OCI-LY3 (cell line): ENCODE measurements at regions not wholly inside any gene's neighbourhood (a gene's known extent, or its start where the extent isn't known, plus 50 kb on each side); places are given as distances from the start of the nearest gene placed in this dataset.

Source experiments
- H2AFZ ChIP-seq: fragments of 200-600, 300-600 bp; shearing (Covaris generic); 2 replicates; pipeline ENCODE4 v1.6.0; 2014; ENCODE audit warnings: antibody characterized with exemption, low read depth, low read length
- H3K27ac ChIP-seq: fragments of 200-600, 300-600 bp; sonication (generic); 2 replicates; pipeline ENCODE4 v1.5.1; 2014; ENCODE audit warnings: mild to moderate bottlenecking, low read length, moderate library complexity, mixed read lengths
- H3K27me3 ChIP-seq: fragments of 200-600, 300-600 bp; sonication (generic); 2 replicates; pipeline ENCODE4 v1.6.1; 2014; ENCODE audit warnings: low read depth, low read length, mixed read lengths
- H3K36me3 ChIP-seq: fragments of 200-600, 300-600 bp; sonication (generic); replicated peaks from 2 replicates; pipeline ENCODE3; 2014; ENCODE audit warnings: low read depth, low read length, mixed read lengths
- H3K4me1 ChIP-seq: fragments of 300-600, 200-600 bp; sonication (generic); 2 replicates; pipeline ENCODE4 v1.6.1; 2014; ENCODE audit warnings: low read length, mixed read lengths
- H3K4me2 ChIP-seq: fragments of 200-600, 300-600 bp; sonication (generic); 2 replicates; pipeline ENCODE4 v1.6.1; 2014; ENCODE audit warnings: low read length, mixed read lengths
- H3K4me3 ChIP-seq: fragments of 300-600, 200-600 bp; sonication (generic); 2 replicates; pipeline ENCODE4 v1.5.1; 2014; ENCODE audit warnings: antibody characterized with exemption, mild to moderate bottlenecking, low read length, moderate library complexity
- H3K79me2 ChIP-seq: fragments of 300-600, 200-600 bp; shearing (Covaris generic); 2 replicates; pipeline ENCODE4 v1.6.1; 2014; ENCODE audit warnings: mild to moderate bottlenecking, low read length, mixed read lengths
- H3K9ac ChIP-seq: fragments of 300-600, 200-600 bp; shearing (Covaris generic); 2 replicates; pipeline ENCODE4 v1.6.0; 2014; ENCODE audit warnings: mild to moderate bottlenecking, low read length, moderate library complexity
- H3K9me3 ChIP-seq: fragments of 200-600, 300-600 bp; shearing (Covaris generic); 2 replicates; pipeline ENCODE4 v1.6.1; 2014; ENCODE audit warnings: low read length, mixed read lengths; ENCODE audit not compliant: insufficient read depth
- H4K20me1 ChIP-seq: fragments of 200-600, 300-600 bp; sonication (generic); 2 replicates; pipeline ENCODE4 v1.6.1; 2016; ENCODE audit warnings: low read length, mixed read lengths; ENCODE audit not compliant: insufficient read depth
- EZH2phosphoT487 ChIP-seq: fragments of 200-600 bp; shearing (Covaris generic); IDR thresholded peaks from 2 replicates; pipeline ENCODE4 v1.6.1; 2018; ENCODE audit warnings: antibody characterized with exemption, mixed run types, low read depth
- TF ChIP-seq, protein P1 (sequence below): fragments of 200-600, 300-600 bp; sonication (generic); IDR thresholded peaks from 2 replicates; pipeline ENCODE4 v1.5.1; 2014; ENCODE audit warnings: antibody characterized with exemption, low read length, low read depth

DNA sequence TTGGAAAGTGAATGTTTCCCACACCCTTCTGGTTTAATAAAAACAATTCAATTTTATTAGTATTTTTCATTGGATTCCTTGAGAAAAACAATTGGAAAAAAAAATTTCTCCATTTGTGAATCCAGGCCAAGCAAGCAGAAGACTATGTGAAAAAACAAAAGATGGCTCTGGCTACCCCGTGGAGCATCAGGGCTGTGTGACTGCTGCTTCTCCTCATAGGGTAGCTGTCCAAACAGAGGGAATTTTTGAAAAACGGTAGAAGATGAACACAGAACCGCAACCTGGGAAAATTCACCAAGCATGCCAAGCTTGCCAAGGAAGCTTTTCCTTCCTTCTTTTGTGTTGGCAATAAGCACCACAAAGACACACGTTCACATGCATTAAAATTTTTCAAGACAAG lies 71.3 kb upstream of the ACVR2A start:
- H3K27me3 ChIP-seq: no peaks in the 10 kb centered on the region
- TF ChIP-seq, protein P1, sequence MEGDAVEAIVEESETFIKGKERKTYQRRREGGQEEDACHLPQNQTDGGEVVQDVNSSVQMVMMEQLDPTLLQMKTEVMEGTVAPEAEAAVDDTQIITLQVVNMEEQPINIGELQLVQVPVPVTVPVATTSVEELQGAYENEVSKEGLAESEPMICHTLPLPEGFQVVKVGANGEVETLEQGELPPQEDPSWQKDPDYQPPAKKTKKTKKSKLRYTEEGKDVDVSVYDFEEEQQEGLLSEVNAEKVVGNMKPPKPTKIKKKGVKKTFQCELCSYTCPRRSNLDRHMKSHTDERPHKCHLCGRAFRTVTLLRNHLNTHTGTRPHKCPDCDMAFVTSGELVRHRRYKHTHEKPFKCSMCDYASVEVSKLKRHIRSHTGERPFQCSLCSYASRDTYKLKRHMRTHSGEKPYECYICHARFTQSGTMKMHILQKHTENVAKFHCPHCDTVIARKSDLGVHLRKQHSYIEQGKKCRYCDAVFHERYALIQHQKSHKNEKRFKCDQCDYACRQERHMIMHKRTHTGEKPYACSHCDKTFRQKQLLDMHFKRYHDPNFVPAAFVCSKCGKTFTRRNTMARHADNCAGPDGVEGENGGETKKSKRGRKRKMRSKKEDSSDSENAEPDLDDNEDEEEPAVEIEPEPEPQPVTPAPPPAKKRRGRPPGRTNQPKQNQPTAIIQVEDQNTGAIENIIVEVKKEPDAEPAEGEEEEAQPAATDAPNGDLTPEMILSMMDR: no peak
- no peak for TF ChIP-seq EZH2phosphoT487
- no peaks in the 10 kb centered on the region for H3K79me2 ChIP-seq
- H3K27ac ChIP-seq: no peak overlapping the region
- H3K4me1 ChIP-seq: no peaks in the 10 kb centered on the region
- H4K20me1 ChIP-seq: no peaks in the 10 kb centered on the region
- no peaks in the 10 kb centered on the region for H3K9me3 ChIP-seq
- no peak overlapping the region for H3K4me2 ChIP-seq
- no peak overlapping the region for H3K9ac ChIP-seq
- H3K4me3 ChIP-seq: no peak overlapping the region
- no peaks in the 10 kb centered on the region for H3K36me3 ChIP-seq
- no peak overlapping the region for H2AFZ ChIP-seq

DNA sequence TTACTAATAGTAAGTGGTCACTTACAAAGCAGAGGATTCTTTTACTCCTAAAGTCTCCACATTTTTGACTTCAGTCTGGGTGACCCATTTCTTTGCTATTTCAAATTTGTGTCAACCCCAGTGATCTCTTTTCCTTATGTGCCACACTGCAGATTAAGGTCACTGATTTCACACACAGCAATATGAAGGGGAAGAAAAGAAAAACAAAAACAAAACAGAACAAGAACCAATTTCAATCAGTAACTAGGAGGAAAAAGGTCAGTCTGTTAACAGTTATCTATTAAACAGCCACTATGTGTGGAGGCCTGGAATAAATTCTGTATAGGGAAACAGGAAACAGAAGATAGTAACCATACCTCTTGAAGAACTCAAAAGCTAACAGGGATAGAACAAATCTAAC lies 72.0 kb upstream of the ACVR2A start:
- H3K27me3 ChIP-seq: no peaks in the 10 kb centered on the region
- H3K9ac ChIP-seq: no peak overlapping the region
- no peaks in the 10 kb centered on the region for H3K4me1 ChIP-seq

DNA sequence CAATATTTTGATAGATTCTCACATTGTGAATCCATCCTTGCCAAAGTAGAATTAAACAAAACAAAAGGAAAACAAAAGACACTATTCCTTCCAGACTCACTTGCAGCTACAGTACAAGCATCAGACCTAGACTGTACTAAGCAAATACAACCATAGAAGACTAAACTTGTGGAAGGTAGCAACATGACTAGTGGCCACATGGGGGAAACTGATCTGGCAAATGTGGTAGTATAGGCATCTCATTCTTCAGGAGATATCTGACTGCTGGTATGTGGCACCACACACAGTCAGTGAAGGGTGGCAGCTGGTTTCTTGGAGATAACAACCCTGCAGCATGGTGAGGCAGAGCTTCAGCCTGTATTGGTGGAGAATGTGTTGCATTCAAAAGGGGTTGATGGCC lies 81.0 kb upstream of the ACVR2A start:
- Histone ChIP-seq H3K79me2 (no peaks in the 10 kb centered on the region), H3K4me2 (no peak overlapping the region), H3K4me1 (no peaks in the 10 kb centered on the region), H3K27me3 (no peaks in the 10 kb centered on the region), H3K9ac (no peak overlapping the region), H3K27ac (no peak overlapping the region), H3K4me3 (no peak overlapping the region), H2AFZ (no peak overlapping the region), H4K20me1 (no peaks in the 10 kb centered on the region), H3K36me3 (no peaks in the 10 kb centered on the region), H3K9me3 (no peaks in the 10 kb centered on the region)
- no peak for TF ChIP-seq EZH2phosphoT487
- TF ChIP-seq, protein P1: no peak

More for the DNA sequence above, 72.0 kb upstream of the ACVR2A start:
- Histone ChIP-seq H3K36me3 (no peaks in the 10 kb centered on the region), H4K20me1 (no peaks in the 10 kb centered on the region), H3K9me3 (no peaks in the 10 kb centered on the region), H3K4me3 (no peak overlapping the region), H2AFZ (no peak overlapping the region), H3K4me2 (no peak overlapping the region), H3K27ac (no peak overlapping the region), H3K79me2 (no peaks in the 10 kb centered on the region)
- no peak for TF ChIP-seq EZH2phosphoT487
- TF ChIP-seq, protein P1: no peak

DNA sequence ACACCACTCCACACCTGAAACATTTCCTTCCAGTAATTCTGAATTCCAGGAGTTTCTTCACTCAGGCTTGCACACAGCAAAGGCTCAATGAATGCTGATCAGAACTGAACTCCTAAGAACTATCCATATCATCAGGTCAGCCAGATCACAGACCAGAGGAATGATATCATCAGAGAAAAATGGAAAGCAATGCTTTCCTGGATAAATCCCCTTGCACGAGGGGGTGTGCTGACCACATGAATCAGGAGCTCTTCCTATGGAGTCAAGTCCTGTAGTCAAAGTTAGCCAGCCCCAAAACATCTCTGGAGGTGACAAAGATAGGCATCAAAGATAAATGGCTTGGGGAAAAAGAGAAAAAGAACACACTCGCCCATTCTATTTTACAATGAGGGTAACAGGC lies 83.8 kb upstream of the ACVR2A start:
- no peaks in the 10 kb centered on the region for H3K9me3 ChIP-seq
- no peak overlapping the region for H3K27ac ChIP-seq
- H3K4me3 ChIP-seq: no peak overlapping the region
- no peaks in the 10 kb centered on the region for H4K20me1 ChIP-seq
- H3K36me3 ChIP-seq: no peaks in the 10 kb centered on the region
- no peaks in the 10 kb centered on the region for H3K79me2 ChIP-seq
- no peak overlapping the region for H2AFZ ChIP-seq
- no peak overlapping the region for H3K4me2 ChIP-seq
- TF ChIP-seq, protein P1: no peak
- H3K4me1 ChIP-seq: no peaks in the 10 kb centered on the region
- H3K9ac ChIP-seq: no peak overlapping the region
- no peaks in the 10 kb centered on the region for H3K27me3 ChIP-seq
